GM19351 (cell line): ENCODE measurements at regions not wholly inside any gene's neighbourhood (a gene's known extent, or its start where the extent isn't known, plus 50 kb on each side); places are given as distances from the start of the nearest gene placed in this dataset.
A peak's percentile ranks its signal among the peaks of the same experiment; 100 is the strongest.

ENCODE experiments used
- ATAC-seq: cut with Tn5 transposase; IDR thresholded peaks from one replicate; pipeline ENCODE4 v1.9.1; 2021; ENCODE audit warnings: mild to moderate bottlenecking, moderate library complexity; ENCODE audit not compliant: unreplicated experiment

DNA sequence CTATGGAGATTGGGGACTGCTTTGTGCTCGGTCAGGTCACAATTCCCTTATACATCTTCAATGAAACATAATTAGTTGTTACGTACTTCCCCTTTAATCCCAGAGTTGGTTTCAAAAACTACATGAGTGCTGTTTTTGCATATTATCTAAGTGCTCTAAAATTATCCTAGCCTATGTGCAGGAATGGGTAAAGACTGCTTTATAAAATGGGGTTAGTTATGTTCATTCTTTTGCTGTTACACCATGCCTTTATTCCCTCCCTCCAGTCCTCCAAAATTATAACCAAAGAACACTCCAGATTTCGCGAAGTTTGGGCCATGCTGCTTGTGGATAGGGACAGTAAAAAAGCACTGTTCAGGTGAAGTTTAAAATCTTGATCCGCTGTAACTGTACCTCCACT, 173.9 kb upstream of the SNX7 start:
- no peak for ATAC-seq

DNA sequence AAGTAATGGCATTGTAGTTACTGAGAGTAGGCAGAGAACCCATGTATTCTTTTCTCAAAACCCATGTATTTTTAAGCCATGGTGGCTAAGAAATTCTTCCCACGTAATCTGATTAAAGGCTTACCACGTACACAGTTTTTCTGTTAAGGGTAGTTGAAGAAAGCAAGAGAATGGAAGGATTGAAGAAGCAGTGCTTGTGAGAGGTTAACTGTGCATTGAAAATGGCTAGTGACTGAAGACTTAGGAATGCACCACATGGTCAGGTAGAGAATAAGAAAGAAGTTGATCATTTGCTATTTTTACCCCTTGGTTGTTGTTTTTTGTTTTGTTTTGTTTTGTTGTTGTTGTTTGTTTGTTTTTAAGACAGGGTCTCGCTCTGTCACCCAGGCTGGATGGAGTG, 178.9 kb upstream of the SNX7 start:
- no peak for ATAC-seq

DNA sequence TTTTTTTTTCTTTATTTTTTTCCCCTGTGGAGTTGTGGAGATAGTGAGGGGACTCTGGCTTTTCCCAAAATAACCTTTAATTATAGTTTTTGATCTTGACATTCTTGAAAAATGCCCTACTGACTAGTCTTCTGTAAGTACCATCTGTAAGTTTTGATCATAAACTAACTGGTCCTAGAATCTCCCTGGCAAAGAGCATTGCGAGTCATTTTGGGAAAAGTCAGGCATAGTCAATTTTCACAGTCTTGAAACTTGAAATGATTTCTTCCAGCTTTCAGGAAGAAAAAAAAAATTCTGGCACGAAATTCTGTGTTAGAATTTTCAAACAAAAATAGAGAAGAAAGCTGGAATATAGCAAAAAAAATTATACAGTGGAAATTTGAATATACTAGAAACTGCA, 181.2 kb upstream of the SNX7 start:
- ATAC-seq, result no peak

GRCh38 chr1:98478121-98478520, 183.4 kb upstream of the SNX7 start:
- no peak for ATAC-seq

DNA sequence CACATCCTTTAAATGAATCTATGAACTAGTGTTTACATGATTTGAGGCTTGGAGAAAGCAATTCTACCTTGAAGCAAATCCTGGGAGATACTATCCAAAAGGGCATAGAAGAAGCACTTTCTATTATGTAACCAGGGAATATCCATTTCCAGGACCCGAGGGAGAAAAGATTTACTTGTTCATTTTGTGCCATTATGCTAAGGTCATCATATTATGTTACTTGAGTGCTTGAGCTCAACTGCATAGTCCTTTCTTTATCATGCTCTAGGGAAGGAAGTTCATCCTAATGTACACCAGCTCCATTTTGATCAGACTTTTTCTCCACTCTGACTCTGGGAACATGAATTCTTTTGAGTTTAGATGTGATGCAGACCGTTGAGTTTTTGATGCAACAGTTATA, 188.6 kb upstream of the SNX7 start:
- no peak for ATAC-seq

- ATAC-seq, result no peak
Observed at GRCh38 chr1:98471633-98472032, 189.9 kb upstream of the SNX7 start.

DNA sequence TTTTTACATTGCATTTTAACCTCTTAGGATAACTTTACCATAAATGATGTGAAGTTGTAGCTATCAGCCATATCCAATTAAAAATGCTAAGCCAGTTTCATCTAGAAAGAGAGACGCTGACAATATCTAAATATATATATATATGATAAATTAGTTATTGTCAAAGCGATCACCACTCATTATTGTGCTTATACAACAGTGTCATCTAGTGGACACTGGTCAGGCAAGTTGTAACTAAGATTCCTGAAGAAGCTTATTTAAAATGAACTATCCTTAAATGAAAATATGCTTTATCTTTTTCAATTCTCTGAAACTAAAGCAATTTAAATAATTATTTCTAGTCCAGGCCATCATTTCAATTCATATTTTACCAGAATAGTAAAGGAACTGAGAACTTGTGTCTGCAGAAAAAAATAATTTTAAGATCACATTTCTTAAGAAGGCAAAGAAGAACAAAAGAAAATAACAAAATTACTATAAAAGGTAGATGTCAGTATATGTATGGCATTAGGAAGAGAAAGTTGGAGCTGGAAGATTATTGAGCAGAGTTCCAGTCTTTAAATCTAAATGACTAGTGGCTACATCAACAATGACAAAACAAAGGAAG, 193.3 kb upstream of the SNX7 start:
- ATAC-seq, result peak; percentile 62

- ATAC-seq, result no peak
Observed at GRCh38 chr1:98467586-98467985, 193.9 kb upstream of the SNX7 start.

- ATAC-seq, result no peak
Observed at GRCh38 chr1:98467122-98467521, 194.4 kb upstream of the SNX7 start.

- no peak for ATAC-seq
Observed at GRCh38 chr1:98461873-98462385, 199.6 kb upstream of the SNX7 start.

DNA sequence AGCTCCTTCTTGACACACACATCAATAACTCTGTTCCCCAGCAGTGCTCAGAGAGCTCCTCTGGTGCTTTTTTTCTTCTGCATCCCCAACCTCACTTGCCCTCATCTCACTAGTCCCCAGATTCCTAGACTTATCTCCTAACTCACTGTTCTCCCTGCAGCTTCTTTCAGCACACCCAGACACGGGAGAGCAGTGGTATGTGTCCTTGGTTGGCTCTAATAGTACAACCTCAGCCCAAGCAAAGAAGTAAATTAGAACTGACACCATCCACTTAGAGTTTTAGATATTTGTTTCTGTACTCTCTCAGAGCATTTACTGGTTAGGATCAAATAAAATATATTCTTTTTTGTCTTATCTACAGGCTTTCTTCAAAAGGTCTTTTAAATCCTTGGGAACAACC, 201.4 kb upstream of the SNX7 start:
- no peak for ATAC-seq

DNA sequence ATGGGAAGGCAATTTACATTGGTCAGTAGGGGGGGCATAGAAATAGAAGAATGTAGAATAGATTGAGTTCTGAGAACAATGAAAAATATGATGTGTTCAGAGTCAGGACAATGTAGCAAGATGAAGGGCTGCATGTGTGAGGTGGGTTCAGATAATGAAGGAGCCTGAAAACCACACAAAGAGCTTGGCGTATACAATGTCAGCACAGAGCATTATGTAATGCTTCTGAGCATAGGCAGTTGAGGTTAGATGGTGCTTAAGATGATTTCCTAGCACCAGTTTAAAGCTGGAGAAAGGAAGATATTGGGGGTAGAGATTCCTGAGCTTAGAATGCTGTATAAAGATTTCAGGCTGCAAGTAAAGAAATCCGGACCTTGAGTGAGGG, 202.0 kb upstream of the SNX7 start:
- ATAC-seq, result no peak

GRCh38 chr1:98458511-98459485, 202.7 kb upstream of the SNX7 start:
- ATAC-seq, result no peak

DNA sequence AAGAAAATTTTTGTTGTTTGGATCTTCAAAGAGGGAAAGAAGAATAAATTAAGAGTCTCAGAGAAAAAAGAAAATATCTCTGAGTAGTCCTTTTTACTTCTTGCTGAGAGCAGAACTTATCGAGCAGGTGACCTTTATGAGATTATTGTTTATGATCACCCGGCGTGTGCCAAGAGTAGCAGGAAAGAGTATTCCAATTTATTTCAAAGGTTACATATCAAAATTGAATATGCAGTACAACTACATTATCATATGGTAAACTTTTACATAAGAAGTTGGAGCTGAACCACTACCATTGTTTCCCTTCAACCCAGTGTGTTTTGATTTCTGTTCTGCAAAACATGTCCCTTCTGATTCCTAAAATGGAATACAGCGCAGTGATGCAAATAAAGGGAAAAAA, 204.3 kb upstream of the SNX7 start:
- no peak for ATAC-seq

DNA sequence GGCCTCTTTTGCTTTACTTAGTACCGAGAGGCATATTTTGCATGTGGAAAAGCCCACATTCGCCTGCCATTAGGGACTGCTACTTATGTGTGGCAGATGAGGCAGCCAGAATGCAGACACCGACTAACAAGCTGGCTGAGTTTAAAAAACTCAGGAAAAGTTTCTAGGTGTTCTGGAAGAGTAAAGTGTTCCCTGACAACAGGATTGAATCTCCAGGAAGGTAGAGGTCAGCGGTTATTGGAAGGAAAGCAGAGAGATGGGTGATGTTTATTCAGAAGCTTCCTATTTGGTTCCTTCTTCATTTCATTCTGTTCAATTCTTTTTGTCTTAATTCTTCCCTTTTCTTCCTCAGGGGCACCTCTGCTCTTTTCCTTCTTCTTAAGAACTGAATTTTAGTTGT, 206.9 kb upstream of the SNX7 start:
- ATAC-seq, result no peak

DNA sequence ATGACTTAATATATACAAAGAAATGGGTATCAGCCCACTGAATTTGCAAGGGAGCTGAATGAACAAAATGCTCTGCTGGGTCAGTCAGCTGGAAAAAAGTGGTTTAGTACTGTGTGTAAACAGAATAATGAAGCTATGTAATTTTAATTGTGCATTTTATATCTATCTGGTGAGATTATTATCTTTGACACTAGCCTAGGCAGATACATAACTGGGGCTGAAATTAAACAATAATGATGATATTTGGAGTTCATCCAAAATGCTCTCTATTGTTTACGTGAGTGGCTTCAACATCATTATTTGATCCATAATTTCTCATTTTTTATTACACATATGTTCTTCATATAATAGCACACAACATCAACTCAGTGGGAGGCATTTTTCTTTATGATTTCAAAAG, 208.5 kb upstream of the SNX7 start:
- ATAC-seq, result no peak

GRCh38 chr1:98452162-98452561, 209.4 kb upstream of the SNX7 start:
- ATAC-seq, result no peak

GRCh38 chr1:98441281-98441680, 220.2 kb upstream of the SNX7 start:
- ATAC-seq, result no peak

DNA sequence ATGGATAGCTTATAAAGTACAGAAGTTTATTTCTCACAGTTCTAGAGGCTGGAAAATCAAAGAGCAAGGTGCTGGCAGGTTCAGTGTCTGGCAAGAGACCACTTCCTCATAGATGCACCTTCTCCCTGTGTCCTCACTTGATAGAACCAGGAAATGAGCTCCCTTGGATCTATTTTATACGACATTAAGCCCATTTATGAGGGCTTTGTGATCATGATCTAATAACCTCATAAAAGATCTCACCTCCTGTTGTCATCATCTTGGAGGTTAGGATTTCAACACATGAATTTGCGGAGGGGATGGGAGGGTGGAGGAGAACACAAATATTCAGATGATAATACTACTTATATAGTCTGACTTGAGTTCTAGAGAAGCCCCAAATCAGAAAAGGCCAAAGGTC, 222.1 kb upstream of the SNX7 start:
- ATAC-seq, result no peak

DNA sequence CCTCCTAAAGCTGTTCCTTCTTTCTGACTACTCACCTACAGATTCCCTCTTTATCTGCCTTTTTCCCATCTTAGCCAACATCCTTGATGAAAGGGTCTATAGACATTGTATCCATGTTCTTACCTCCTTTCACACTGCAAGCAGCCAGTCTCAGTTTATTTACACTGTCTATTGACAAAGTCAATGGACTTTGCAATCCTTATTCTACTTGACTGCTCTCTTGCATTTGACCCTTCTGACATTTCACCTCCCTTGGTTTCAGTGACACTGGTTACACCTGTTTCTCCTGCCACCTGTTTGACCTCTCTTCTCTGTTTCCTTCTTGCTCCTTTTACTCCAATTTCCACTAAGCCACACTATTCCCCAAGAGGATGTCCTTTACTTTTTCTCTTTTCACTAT, 224.0 kb upstream of the SNX7 start:
- ATAC-seq, result no peak

- no peak for ATAC-seq
Observed at GRCh38 chr1:98437011-98437410, 224.5 kb upstream of the SNX7 start.

GRCh38 chr1:98429965-98430443, 231.5 kb upstream of the SNX7 start:
- no peak for ATAC-seq
